Neuron (in vitro differentiated cells): ENCODE measurements at regions not wholly inside any gene's neighbourhood (a gene's known extent, or its start where the extent isn't known, plus 50 kb on each side); places are given as distances from the start of the nearest gene placed in this dataset.

Experiments used
- H2AFZ ChIP-seq: one replicate; pipeline ENCODE4 v1.6.1; 2013; ENCODE audit warnings: low read depth, mild to moderate bottlenecking, inconsistent platforms, low read length, moderate library complexity
- H3K27me3 ChIP-seq: one replicate; pipeline ENCODE4 v1.6.1; 2013; ENCODE audit warnings: low read length; ENCODE audit not compliant: insufficient read depth
- H3K36me3 ChIP-seq: one replicate; pipeline ENCODE4 v1.6.1; 2013; ENCODE audit warnings: low read length; ENCODE audit not compliant: insufficient read depth
- H3K4me1 ChIP-seq: one replicate; pipeline ENCODE4 v1.6.1; 2013; ENCODE audit warnings: low read length; ENCODE audit not compliant: insufficient read depth
- H3K4me3 ChIP-seq: 2 replicates; pipeline ENCODE4 v1.5.1; 2013; ENCODE audit warnings: mild to moderate bottlenecking, low read length, moderate library complexity
- H3K9me3 ChIP-seq: one replicate; pipeline ENCODE4 v1.6.1; 2013; ENCODE audit warnings: low read length

- Histone ChIP-seq H3K9me3 (no peaks in the 10 kb centered on the region), H3K27me3 (no peaks in the 10 kb centered on the region), H2AFZ (no peak overlapping the region)
Observed at GRCh38 chr12:19779395-19780056, 340.2 kb downstream of the AEBP2 start.

GRCh38 chr12:19780460-19780859, 341.2 kb downstream of the AEBP2 start:
- Histone ChIP-seq H3K27me3 (no peaks in the 10 kb centered on the region), H3K4me1 (peaks cover 5% of the 10 kb centered on the region), H3K36me3 (no peaks in the 10 kb centered on the region), H3K4me3 (no peak overlapping the region), H2AFZ (no peak overlapping the region), H3K9me3 (no peaks in the 10 kb centered on the region)

More at GRCh38 chr12:19779395-19780056, 340.2 kb downstream of the AEBP2 start:
- Histone ChIP-seq H3K4me1 (peaks cover 5% of the 10 kb centered on the region), H3K36me3 (no peaks in the 10 kb centered on the region), H3K4me3 (no peak overlapping the region)

DNA sequence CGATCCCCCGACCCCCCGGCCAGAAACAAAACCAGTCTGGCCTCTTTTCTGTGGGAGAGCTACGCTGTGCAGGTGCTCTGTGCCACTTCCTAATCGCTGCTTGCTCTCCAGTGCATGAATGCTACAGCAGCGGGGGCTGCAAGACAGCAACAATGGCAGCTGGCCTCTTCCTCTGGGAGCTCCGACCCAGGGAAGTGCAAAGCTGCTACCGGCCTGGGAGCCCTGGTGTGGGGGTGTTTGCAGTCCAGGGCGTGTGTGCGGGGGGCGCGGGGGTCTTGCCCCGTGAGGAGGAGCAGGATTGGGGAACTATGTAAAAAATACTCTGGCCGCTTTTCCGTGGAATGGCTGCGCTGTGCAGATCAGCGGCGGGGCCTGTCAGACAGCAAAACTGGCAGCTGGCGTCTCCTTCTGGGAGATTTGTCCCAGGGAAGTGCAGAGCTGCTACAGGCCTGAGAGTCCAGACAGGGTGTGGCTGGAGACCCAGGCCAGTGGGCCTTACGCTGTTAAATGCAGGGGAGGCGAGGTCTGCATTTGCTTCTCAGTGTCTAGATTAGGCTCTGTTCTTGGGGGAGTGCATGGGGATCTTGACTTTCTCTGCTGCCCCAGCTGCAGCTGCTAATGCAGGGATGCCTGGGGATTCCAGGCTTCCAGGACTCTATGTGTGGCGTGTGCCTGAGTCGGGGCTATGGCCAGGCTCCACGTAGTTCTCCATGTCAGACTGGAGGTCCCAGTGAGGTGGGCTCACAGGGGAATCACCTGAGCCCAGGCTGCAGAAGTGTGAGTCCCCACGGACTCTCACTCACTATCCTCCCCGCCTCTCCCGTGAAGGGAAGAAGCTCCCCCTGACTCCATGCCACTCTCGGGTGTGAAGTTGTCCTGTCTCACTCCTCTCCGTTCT, 344.5 kb downstream of the AEBP2 start:
- Histone ChIP-seq H3K9me3 (no peaks in the 10 kb centered on the region), H3K36me3 (no peaks in the 10 kb centered on the region), H3K27me3 (no peaks in the 10 kb centered on the region), H3K4me3 (no peak overlapping the region), H3K4me1 (no peaks in the 10 kb centered on the region), H2AFZ (peak overlapping the region; percentile 70)

- Histone ChIP-seq H2AFZ (no peak overlapping the region), H3K36me3 (no peaks in the 10 kb centered on the region), H3K27me3 (no peaks in the 10 kb centered on the region)
Observed at GRCh38 chr12:19792028-19792427, 352.7 kb downstream of the AEBP2 start.

DNA sequence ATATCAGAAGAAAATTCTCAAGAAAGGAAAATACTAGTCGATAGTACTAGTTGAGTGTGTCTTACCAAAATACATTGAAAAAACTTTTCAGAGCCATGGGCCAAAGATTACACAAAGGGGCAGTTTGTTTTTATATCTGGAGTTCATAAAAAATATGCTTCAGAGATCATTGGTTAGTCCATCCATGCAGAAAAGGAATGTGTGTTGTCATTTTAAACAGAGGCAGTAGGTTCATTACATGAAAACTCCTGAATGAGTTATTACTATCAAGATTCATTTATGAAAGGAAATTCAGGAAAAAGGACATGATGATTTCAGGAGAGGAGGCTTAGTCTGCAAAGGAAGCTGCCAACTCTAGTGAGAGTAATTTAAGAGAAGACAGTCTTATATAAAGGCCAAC, 354.8 kb downstream of the AEBP2 start:
- H2AFZ ChIP-seq: no peak overlapping the region
- H3K36me3 ChIP-seq: no peaks in the 10 kb centered on the region
- H3K4me1 ChIP-seq: no peaks in the 10 kb centered on the region
- no peaks in the 10 kb centered on the region for H3K9me3 ChIP-seq
- H3K4me3 ChIP-seq: no peak overlapping the region
- H3K27me3 ChIP-seq: no peaks in the 10 kb centered on the region

More at GRCh38 chr12:19792028-19792427, 352.7 kb downstream of the AEBP2 start:
- Histone ChIP-seq H3K4me3 (no peak overlapping the region), H3K9me3 (no peaks in the 10 kb centered on the region), H3K4me1 (no peaks in the 10 kb centered on the region)

DNA sequence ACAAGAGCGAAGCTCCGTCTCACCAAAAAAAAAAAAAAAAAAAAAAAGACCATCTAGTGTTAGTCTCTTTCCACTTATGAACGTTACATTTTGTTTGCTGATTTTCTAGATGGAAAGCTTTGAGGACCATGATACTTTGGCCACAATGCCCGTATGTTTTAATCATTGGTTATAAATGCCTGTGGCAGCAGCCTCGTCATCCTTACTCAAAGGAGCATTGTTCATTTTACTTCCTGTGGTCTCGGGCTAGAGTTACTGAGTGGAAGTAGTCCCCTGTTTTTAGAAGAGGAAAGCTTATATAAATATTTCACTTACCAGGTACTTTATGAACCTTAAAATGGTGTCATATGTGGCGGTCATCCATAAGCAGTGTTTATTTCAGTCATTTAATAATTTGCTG, 359.9 kb downstream of the AEBP2 start:
- H3K9me3 ChIP-seq: no peaks in the 10 kb centered on the region
- no peak overlapping the region for H2AFZ ChIP-seq
- no peak overlapping the region for H3K4me3 ChIP-seq
- no peaks in the 10 kb centered on the region for H3K4me1 ChIP-seq
- H3K27me3 ChIP-seq: no peaks in the 10 kb centered on the region
- no peaks in the 10 kb centered on the region for H3K36me3 ChIP-seq

- Histone ChIP-seq H3K27me3 (no peaks in the 10 kb centered on the region), H3K36me3 (no peaks in the 10 kb centered on the region), H2AFZ (no peak overlapping the region), H3K4me1 (no peaks in the 10 kb centered on the region), H3K4me3 (no peak overlapping the region), H3K9me3 (no peaks in the 10 kb centered on the region)
Observed at GRCh38 chr12:19799895-19800602, 360.8 kb downstream of the AEBP2 start.

GRCh38 chr12:19800884-19801283, 361.6 kb downstream of the AEBP2 start:
- H3K4me1 ChIP-seq: no peaks in the 10 kb centered on the region
- H2AFZ ChIP-seq: no peak overlapping the region
- no peaks in the 10 kb centered on the region for H3K9me3 ChIP-seq
- H3K27me3 ChIP-seq: no peaks in the 10 kb centered on the region
- no peaks in the 10 kb centered on the region for H3K36me3 ChIP-seq
- no peak overlapping the region for H3K4me3 ChIP-seq

DNA sequence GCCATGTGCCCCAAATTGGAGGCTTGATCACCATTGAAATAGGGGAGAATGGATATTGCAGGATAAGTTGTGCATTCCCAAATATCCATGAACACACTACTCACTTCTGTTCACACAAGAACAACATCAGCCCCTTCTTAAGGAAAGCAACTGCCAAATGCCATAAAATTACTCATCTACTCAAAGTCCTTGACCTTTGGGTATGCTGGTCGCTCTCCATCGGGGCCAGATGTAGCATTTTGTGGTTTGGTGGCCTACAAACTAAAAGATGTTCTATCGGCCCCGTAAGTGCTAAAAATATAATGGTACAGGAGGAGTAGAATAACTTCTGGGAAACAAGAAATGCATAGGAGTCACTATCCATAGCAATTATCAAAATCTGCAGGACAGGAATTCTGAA, 362.6 kb downstream of the AEBP2 start:
- no peaks in the 10 kb centered on the region for H3K4me1 ChIP-seq
- H3K36me3 ChIP-seq: no peaks in the 10 kb centered on the region
- H3K4me3 ChIP-seq: no peak overlapping the region
- H3K9me3 ChIP-seq: no peaks in the 10 kb centered on the region
- no peak overlapping the region for H2AFZ ChIP-seq
- H3K27me3 ChIP-seq: no peaks in the 10 kb centered on the region

- Histone ChIP-seq H2AFZ (no peak overlapping the region), H3K4me1 (no peaks in the 10 kb centered on the region), H3K36me3 (no peaks in the 10 kb centered on the region), H3K9me3 (no peaks in the 10 kb centered on the region), H3K27me3 (no peaks in the 10 kb centered on the region), H3K4me3 (no peak overlapping the region)
Observed at GRCh38 chr12:19802915-19803314, 363.6 kb downstream of the AEBP2 start.

DNA sequence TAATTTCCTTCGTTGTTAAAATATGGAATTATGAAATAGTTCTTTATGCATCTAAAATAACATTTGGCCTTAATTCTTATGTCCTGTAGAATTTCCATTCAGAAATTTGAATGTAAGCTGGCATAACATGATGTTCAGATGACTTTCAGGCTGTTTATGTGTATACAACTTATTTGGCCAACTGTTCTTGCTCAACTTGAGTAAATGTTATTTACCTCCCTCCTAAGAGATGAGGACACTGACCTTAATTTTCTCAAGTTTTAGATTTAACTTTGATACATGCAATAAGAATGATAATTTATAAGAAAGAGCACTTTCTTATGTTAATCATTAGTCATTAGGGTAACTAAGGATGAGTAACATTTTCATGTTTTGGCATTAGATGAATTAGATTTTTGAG, 365.4 kb downstream of the AEBP2 start:
- Histone ChIP-seq H3K36me3 (no peaks in the 10 kb centered on the region), H3K9me3 (no peaks in the 10 kb centered on the region), H3K4me3 (no peak overlapping the region), H2AFZ (no peak overlapping the region), H3K27me3 (no peaks in the 10 kb centered on the region), H3K4me1 (no peaks in the 10 kb centered on the region)

DNA sequence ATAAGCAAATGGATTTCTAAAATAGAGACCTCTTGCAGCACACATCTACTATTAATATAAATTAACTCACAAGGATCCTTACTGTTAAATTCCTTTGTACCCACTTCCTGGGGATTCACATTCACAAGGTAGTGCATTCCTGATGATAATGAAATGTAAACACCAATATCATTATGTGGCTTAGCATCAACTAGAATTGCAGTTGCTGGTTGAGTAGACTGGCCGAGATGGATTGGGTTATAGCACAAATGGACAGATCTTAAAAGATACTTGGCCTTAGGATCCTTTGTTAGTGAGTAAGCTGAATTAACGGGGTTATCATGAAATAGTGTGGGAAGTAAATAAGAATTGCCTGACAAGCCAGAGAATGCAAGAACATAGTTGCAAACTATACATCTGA, 369.1 kb downstream of the AEBP2 start:
- Histone ChIP-seq H3K27me3 (no peaks in the 10 kb centered on the region), H3K4me3 (no peak overlapping the region), H3K36me3 (no peaks in the 10 kb centered on the region), H3K4me1 (no peaks in the 10 kb centered on the region), H3K9me3 (no peaks in the 10 kb centered on the region), H2AFZ (no peak overlapping the region)

DNA sequence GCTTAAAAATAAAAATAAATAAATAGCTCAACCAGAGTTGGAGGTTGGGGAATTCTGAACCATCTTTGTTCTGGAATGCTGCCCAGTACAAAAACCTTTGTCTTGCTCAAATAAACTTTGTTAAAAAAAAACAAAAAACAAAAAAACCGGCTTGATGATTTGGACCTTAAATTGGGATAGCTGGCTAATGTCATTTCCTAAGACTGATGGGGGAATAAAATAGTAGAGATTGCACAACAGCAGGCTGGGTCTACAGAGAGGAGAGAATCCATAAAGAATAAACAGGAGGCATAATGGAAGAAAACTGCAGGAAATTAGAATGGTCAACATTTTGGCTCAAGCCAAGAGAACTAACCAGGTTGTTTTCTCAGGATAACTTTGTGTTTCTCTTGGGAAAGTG, 370.9 kb downstream of the AEBP2 start:
- Histone ChIP-seq H3K4me3 (no peak overlapping the region), H3K4me1 (no peaks in the 10 kb centered on the region), H2AFZ (no peak overlapping the region), H3K36me3 (no peaks in the 10 kb centered on the region), H3K27me3 (no peaks in the 10 kb centered on the region), H3K9me3 (peaks cover 2% of the 10 kb centered on the region)
